Fibroblast of skin of right quadriceps (primary cell): ENCODE measurements at regions not wholly inside any gene's neighbourhood (a gene's known extent, or its start where the extent isn't known, plus 50 kb on each side); places are given as distances from the start of the nearest gene placed in this dataset.
A peak's percentile ranks its signal among the peaks of the same experiment; 100 is the strongest.
"Not testable (repeated sequence)": the region's sequence is repeated elsewhere in the genome, so short reads cannot be mapped to it uniquely, and the experiment has no call there.

ENCODE experiments used
- DNase-seq: peaks from one replicate; pipeline ENCODE4 v3.0.0-alpha.2; 2013

- DNase-seq: no peak
Observed at GRCh38 chr5:117191251-117191650, 616.6 kb upstream of the SEMA6A start.

GRCh38 chr5:117189784-117190183, 615.2 kb upstream of the SEMA6A start:
- no peak for DNase-seq

DNA sequence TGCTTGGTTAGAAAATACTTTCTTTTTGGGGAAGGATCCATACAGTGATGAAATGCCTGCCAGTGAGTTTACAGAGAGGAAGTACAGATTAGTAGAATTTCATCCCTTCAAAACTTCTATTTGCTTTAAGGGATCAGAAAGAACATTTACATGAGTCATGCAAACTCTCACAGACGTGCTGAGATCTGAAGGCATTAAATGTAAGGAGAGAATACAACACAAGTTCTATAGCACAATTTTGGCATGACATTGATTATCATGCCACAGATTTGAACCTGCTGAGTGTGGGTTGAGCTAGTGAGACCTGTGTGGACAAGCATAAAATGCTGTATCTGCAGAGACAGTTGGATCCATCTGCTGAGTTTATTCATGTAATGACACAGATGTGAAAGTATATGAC, 613.6 kb upstream of the SEMA6A start:
- DNase-seq: no peak

DNA sequence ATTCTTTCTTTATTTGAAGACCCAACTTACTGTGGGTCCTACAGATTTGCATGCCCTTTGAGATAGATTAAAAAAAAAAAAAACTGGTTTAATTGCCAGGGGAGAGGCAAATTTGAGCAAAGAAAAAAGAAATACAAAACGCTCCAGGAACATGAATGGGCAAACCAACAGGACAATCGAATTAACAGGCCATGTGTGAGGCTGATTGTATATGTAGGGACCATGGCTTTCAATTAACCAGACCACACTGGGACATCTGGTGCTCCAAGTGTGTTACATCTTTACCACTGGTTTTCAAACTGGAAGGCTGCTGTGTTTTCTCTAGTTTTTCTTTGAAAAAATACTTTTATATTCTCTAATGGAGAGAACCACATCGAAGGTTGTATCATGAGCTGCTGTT, 612.1 kb upstream of the SEMA6A start:
- no peak for DNase-seq

DNA sequence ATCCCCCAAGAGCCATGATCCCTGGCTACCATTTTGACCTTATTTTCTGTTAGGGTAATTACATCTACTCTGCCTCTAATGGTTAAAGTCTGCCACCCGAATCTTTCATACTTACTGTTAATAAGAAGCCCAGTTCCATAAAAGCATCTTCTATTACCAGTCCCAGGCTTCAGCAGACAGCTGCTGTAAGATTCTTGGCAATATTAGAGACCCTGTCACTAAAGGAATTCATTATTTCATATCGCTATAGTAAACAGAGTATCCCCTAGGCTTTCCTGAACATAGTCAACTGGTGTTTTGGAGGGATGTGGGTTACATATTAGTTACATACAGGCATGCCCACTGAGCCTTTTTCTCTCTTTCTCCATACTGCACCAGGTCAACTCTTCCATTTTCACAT, 608.7 kb upstream of the SEMA6A start:
- no peak for DNase-seq

DNA sequence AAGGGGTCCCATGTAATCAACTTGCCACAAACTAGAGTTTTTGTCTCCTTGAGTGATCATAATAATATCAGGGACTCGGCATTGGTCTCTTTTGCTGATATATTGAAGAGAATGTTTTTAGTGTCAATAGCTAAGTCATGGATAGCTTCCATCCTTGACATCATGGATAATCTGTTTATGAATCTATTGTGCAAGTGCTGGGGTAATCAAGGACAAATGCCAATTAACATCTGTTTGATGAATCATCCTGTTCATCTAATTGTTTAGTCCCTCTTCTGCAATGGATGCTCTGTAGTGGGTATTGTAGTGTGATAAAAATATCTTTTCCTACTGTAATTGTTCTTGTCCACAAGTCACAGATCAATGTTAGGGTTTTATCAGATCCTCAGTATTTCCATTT, 607.5 kb upstream of the SEMA6A start:
- DNase-seq: no peak

- no peak for DNase-seq
Observed at GRCh38 chr5:117177302-117177701, 602.7 kb upstream of the SEMA6A start.

DNA sequence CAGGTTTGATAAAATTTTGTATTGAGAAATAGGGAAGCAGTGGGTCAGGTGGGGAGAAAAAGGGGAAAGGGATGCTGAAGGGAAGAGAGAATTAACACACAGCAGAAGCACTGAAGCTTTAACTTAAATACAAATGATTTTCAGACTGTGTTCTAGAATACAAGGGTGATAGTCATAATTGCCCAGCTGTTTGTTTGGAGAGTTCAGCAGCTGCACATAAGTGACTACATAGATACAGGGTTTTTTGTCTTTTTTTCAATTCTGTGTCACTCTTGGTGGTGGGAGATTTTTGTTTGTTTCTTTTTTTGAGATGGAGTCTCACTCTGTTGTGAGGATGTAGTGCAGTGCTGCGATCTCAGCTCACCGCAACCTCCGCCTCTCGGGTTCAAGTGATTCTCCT, 590.4 kb upstream of the SEMA6A start:
- DNase-seq: no peak

GRCh38 chr5:117161718-117162335, 587.2 kb upstream of the SEMA6A start:
- peak; percentile 6 for DNase-seq

GRCh38 chr5:117160391-117160790, 585.8 kb upstream of the SEMA6A start:
- no peak for DNase-seq

DNA sequence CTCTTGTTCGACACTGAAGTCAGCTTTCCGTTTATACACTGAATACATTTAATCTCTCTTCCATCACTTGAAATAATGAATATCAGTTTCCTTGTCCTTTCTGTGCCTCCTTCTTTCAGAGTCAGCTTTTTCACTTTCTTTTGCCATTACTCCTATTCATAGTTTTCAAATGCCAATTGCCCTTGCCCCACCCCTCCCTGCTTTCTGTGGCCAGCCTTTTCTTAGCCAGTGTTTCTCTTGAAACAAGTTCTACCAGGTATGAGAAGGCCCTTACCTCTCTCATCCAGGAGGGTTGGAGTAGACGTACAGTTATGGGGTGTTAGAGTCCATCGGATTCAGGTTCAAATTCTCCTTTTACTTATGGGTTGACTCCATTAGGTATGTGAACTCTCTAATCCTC, 574.7 kb upstream of the SEMA6A start:
- DNase-seq: no peak

DNA sequence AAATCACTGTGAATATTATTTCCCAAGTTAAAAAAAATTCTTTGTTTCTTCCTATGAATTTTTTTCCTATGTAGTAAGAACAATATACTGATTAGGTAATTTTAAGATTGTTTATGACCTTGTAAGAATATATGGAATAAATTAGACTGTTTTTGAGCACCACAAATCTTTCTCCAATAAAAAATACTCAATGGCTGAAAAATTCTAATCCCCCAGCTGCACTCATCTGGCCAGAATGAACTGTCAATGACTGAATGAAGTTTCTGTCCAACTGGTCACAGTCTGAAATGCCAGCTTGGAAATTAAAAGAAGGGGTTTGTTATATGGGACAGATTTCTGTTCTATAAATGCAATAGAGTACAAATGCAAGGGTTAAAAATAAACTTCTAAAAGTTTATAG, 569.5 kb upstream of the SEMA6A start:
- DNase-seq: no peak

DNA sequence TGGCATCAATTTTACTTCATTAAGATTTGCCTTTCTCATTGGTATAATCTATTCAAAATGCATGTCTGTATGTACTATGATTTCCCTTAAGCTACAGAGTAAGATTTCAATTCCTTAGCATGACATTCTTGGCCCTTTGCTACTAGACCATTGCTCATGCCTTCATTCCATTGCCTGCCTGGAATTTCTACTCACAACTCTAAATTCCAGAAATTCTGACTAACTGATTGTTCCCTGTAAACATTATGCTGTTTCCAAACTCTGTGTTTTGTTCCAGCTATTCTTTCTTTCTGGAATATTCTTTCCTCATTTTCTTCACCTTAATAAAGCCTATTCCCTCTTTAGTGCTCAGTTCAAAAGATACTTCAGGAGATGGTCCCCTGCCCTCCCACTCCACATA, 568.8 kb upstream of the SEMA6A start:
- peak; percentile 19 for DNase-seq

- DNase-seq: no peak
Observed at GRCh38 chr5:117138523-117138922, 563.9 kb upstream of the SEMA6A start.

- no peak for DNase-seq
Observed at GRCh38 chr5:117135851-117136250, 561.2 kb upstream of the SEMA6A start.

- no peak for DNase-seq
Observed at GRCh38 chr5:117133198-117133597, 558.6 kb upstream of the SEMA6A start.

DNA sequence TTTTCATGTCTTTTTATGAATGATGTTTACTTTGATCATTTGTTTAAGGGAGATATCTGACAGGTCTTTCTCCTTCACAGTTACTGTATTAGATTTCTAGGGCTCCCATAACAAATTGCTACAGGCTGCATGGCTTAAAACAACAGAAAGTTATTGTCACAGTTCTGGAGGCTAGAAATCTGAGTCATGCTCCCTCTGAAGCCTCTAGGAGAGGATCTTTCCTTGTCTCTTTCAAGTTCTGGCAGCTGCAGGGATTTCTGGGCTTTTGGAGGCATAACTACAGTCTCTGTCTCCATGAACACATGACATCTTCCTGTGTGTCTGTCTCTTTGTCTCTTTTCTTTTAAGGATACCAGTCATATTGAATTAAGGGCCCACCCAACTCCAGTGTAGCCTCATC, 557.3 kb upstream of the SEMA6A start:
- no peak for DNase-seq

DNA sequence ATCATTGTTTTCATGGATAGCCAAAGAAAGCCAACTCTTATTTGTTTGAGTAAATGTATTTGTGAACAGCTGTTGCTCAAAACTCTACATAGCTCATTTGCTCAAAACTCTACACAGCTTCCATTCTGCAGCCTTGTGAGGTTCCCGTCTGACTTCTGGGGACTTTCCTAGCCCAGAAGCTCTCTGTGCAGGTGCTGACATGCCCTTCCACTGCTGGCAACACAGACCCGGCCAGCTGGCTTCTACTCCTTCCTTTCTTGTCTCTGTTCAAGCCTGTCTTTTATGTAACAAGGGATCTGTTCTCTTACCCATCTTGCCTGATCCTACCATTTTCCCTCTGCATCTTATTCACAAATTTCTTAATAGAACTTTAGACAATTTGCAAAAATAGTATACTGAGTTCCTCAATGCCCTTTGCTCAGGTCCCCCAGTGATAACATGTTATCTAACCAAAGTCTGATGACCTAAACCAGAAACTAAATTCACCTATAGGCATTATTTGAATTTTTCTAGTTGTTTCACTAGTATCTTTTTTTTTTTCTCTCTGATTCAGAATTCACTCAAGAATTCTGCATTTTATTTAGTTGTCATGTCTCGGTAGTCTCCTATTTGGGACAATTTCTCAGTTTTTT, 556.5 kb upstream of the SEMA6A start:
- no peak for DNase-seq

DNA sequence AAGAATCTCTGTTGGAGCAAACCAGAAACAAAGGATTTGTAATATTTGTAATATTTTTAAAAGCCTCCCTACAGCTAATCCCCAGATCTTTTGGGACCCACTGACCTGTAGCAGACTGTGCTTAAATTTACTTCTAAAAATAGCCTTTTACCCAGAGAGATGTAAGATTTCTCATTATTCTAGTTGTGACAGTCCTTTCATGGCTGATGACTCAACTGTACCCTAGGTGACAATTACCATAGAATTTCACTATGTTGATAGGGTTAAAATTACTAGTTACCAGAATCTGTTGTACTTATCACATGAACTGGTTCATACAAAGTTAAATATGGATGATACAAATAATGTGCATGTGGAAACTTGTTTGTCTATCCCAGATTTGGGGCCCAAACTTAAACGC, 543.9 kb upstream of the SEMA6A start:
- DNase-seq: no peak

DNA sequence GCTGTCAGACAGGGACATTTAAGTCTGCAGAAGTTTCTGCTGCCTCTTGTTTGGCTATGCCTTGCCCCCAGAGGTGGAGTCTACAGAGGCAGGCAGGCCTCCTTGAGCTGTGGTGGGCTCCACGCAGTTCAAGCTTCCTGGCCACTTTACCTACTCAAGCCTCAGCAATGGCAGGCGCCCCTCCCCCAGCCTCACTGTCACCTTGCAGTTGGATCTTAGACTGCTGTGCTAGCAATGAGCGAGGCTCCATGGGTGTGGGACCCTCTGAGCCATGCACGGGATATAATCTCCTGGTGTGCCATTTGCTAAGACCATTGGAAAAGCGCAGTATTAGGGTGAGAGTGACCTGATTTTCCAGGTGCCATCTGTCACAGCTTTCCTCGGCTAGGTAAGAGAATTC, 542.7 kb upstream of the SEMA6A start:
- DNase-seq: not testable (repeated sequence)

DNA sequence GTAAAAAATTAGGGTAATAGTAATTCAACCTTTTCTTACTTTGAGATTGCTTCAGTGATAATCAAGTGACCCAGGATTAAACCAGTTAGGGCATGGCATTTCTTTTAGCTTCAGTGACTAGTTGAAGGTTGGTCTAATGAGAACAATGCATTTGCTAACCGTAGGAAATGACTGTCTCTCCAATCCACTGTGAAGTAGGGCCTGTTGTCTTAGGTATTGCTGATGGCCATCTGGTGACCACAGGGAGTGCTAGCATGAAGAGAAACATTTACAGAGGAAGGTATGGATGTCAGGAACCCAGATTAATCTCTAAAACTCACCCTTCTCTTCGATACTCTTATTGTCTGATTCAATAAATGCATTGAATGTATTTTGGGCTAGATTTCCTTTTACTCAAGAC, 535.9 kb upstream of the SEMA6A start:
- no peak for DNase-seq

GRCh38 chr5:117107859-117108258, 533.2 kb upstream of the SEMA6A start:
- no peak for DNase-seq

DNA sequence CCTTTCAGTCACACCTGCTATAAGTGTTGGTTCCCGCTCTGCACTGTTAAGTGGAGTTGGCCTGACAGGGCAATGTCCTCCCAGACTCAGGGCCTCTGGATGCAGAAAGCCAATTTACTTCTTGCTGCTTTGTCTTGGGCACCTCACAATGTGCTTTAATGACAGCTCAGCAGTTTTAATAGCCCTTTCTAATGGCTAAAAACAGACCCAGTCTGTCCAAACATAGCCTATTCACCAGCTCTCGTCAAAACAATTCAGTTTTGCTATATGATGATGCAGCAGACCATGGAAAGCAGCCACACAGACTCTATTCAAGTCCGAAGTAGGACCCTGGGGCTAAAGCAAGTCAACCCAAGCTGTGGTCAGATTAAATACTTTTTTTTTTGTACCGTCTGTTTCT, 529.1 kb upstream of the SEMA6A start:
- DNase-seq: no peak

- no peak for DNase-seq
Observed at GRCh38 chr5:117102591-117102990, 528.0 kb upstream of the SEMA6A start.

GRCh38 chr5:117100176-117100575, 525.6 kb upstream of the SEMA6A start:
- DNase-seq: no peak
